Activated T-cell treated with anti-CD3 and anti-CD28 coated beads for 24 hours (primary cell): ENCODE measurements at regions not wholly inside any gene's neighbourhood (a gene's known extent, or its start where the extent isn't known, plus 50 kb on each side); places are given as distances from the start of the nearest gene placed in this dataset.

Source experiments
- DNase-seq: peaks from one replicate; pipeline ENCODE4 v3.0.0-alpha.2; 2020; ENCODE audit warnings: low read depth

GRCh38 chr2:79355569-79355968 lies 157.3 kb upstream of the CTNNA2 start:
- DNase-seq, result no peak

- DNase-seq, result no peak
These were observed 167.9 kb upstream of the REG3A start for GRCh38 chr2:79327460-79327859.

GRCh38 chr2:79320871-79321270 lies 161.3 kb upstream of the REG3A start:
- no peak for DNase-seq

GRCh38 chr2:79294994-79295393 lies 135.4 kb upstream of the REG3A start:
- DNase-seq, result no peak

GRCh38 chr2:79292958-79293315 lies 133.4 kb upstream of the REG3A start:
- DNase-seq, result no peak

GRCh38 chr2:79292239-79292957 lies 132.8 kb upstream of the REG3A start:
- no peak for DNase-seq

GRCh38 chr2:79275863-79276262 lies 116.3 kb upstream of the REG3A start:
- no peak for DNase-seq

- no peak for DNase-seq
These were observed 115.6 kb upstream of the REG3A start for GRCh38 chr2:79275197-79275596.

GRCh38 chr2:79272616-79273015 lies 113.1 kb upstream of the REG3A start:
- DNase-seq, result no peak

- DNase-seq, result no peak
These were observed 111.9 kb upstream of the REG3A start for GRCh38 chr2:79271456-79271855.

- DNase-seq, result no peak
These were observed 101.3 kb upstream of the REG3A start for GRCh38 chr2:79260848-79261247.

GRCh38 chr2:79259959-79260358 lies 100.4 kb upstream of the REG3A start:
- DNase-seq, result no peak

GRCh38 chr2:79259296-79259695 lies 99.7 kb upstream of the REG3A start:
- DNase-seq, result no peak

GRCh38 chr2:79253243-79253774 lies 93.8 kb upstream of the REG3A start:
- DNase-seq, result no peak

GRCh38 chr2:79250656-79251055 lies 91.1 kb upstream of the REG3A start:
- DNase-seq, result no peak

- DNase-seq, result no peak
These were observed 89.2 kb upstream of the REG3A start for GRCh38 chr2:79248776-79249175.

GRCh38 chr2:79235135-79235534 lies 75.6 kb upstream of the REG3A start:
- DNase-seq, result no peak

GRCh38 chr2:79223539-79223938 lies 64.0 kb upstream of the REG3A start:
- DNase-seq, result no peak

- peak; percentile 1 for DNase-seq
These were observed 59.9 kb upstream of the REG3A start for GRCh38 chr2:79219383-79219988.

GRCh38 chr2:79210274-79210917 lies 50.8 kb upstream of the REG3A start:
- DNase-seq, result no peak
